ENCODE measurements at regions not wholly inside any gene's neighbourhood (a gene's known extent, or its start where the extent isn't known, plus 50 kb on each side); places are given as distances from the start of the nearest gene placed in this dataset.

DNA sequence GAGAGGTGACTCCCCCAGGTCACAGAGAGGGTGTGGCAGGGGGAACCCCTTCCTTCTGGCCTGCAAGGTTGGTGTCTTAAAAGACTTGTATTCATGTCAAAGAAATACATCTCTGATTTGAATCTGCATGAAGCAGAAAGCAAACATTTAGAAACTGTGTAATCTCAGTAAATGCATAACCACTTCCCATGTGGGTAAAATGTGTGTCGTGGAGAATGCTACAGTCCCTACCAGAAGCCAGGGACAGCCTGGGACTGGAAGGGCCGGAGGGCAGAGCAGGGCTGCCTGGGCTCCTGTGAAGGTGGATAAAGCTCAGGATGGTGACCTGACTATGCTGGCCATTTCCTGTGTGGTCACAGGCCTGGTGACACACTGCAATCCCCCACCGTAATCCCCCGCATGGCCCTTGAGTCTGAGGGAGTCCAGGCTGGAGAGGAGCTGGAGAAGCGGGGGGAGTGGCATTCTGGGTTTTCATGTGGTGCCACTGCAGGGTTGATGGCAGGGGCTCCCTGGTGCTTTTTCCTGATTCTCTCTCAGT is 102.2 kb downstream of the LRRC30 start (continued):
- TF ChIP-seq, protein P1, sequence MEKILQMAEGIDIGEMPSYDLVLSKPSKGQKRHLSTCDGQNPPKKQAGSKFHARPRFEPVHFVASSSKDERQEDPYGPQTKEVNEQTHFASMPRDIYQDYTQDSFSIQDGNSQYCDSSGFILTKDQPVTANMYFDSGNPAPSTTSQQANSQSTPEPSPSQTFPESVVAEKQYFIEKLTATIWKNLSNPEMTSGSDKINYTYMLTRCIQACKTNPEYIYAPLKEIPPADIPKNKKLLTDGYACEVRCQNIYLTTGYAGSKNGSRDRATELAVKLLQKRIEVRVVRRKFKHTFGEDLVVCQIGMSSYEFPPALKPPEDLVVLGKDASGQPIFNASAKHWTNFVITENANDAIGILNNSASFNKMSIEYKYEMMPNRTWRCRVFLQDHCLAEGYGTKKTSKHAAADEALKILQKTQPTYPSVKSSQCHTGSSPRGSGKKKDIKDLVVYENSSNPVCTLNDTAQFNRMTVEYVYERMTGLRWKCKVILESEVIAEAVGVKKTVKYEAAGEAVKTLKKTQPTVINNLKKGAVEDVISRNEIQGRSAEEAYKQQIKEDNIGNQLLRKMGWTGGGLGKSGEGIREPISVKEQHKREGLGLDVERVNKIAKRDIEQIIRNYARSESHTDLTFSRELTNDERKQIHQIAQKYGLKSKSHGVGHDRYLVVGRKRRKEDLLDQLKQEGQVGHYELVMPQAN (conservative IDR thresholded peaks at IDR 0.05) = no peak
- TF ChIP-seq NFYB (IDR thresholded peaks at IDR 0.05; ENCODE audit: insufficient read depth, low read depth, low read length) (no peak), MYB (IDR thresholded peaks at IDR 0.05; ENCODE audit: borderline replicate concordance, low read depth, low read length) (no peak), ETV6 (conservative IDR thresholded peaks at IDR 0.05 in 1 of 2, IDR thresholded peaks at IDR 0.05 in 1 of 2; ENCODE audit: borderline replicate concordance in 1 of 2, low read depth in 1 of 2) (no peak)

DNA sequence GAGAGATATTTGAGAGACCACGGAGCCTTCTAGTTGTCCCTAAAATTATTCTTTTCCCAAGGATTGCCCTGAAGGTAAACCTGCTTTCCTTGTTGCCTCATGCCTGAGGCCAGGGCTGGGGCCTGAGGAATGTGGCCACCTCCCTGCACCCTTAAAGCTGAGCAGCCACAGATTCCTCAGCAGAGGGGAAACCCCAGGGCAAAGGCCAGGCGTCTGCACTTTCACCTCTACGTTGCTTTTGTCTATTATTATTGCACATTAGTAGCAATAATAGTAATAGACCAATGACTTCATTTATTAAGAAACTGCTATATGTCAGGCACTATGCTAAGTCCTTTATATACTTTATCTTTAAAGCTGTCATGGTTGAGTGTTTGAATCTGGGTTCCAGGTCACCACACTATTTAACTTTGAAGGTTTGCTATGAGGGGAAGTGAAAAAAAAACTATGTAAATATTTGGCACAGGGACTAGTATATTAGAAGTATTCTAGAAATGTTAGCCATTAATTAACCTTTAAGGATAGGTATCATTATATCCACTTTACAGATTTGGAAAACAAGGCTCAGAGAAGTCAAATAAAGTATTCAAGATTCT is 104.2 kb downstream of the LRRC30 start:
- H3K9ac ChIP-seq (ENCODE audit: control insufficient read depth, insufficient read depth, low read length) = no peak overlapping the region
- 3% methylated on average over 3 of the region's 3 CpGs for WGBS (ENCODE audit: insufficient coverage, insufficient replicate concordance, low lambda C conversion rate, missing lambda C conversion rate)
- no peaks in the 10 kb centered on the region for H3K36me3 ChIP-seq (ENCODE audit: control insufficient read depth in 2 of 2, insufficient read depth in 2 of 2, low read length in 1 of 2)
- in situ Hi-C loops (cut with MboI) (no loop called here), intact Hi-C loops (cut with micrococcal nuclease; ENCODE audit: unreplicated experiment) (no loop called here)
- no peaks in the 10 kb centered on the region for H3K9me3 ChIP-seq (replicated peaks; ENCODE audit: control insufficient read depth, insufficient read depth, low read length)
- H3K27ac ChIP-seq (ENCODE audit: control insufficient read depth, insufficient read depth) = no peak overlapping the region
- H3K4me2 ChIP-seq (ENCODE audit: control insufficient read depth, insufficient read depth) = no peak overlapping the region
- POLR2A ChIA-PET = no interaction called here
- no TSS peak for BruUV-seq (replicated peaks)
- TF ChIP-seq CBX3 (IDR thresholded peaks at IDR 0.05; ENCODE audit: borderline replicate concordance, low read depth) (no peak), SMARCA5 (IDR thresholded peaks at IDR 0.05) (no peak), CHD1 (IDR thresholded peaks at IDR 0.05; ENCODE audit: low read depth, low read length) (no peak), KLF5 (IDR thresholded peaks at IDR 0.05; ENCODE audit: partially characterized antibody) (no peak), CHD2 (IDR thresholded peaks at IDR 0.05; ENCODE audit: borderline replicate concordance, low read depth, low read length) (no peak), BCL11A (IDR thresholded peaks at IDR 0.05; ENCODE audit: low read depth, low read length) (no peak), TCF12 (IDR thresholded peaks at IDR 0.05; ENCODE audit: low read depth, low read length) (no peak), STAT3 (IDR thresholded peaks at IDR 0.05; ENCODE audit: low read depth, low read length) (no peak), EGR1 (IDR thresholded peaks at IDR 0.05; ENCODE audit: borderline replicate concordance in 1 of 2, low read depth in 2 of 2, low read length in 2 of 2) (no peak)
- TF ChIP-seq, protein P2, sequence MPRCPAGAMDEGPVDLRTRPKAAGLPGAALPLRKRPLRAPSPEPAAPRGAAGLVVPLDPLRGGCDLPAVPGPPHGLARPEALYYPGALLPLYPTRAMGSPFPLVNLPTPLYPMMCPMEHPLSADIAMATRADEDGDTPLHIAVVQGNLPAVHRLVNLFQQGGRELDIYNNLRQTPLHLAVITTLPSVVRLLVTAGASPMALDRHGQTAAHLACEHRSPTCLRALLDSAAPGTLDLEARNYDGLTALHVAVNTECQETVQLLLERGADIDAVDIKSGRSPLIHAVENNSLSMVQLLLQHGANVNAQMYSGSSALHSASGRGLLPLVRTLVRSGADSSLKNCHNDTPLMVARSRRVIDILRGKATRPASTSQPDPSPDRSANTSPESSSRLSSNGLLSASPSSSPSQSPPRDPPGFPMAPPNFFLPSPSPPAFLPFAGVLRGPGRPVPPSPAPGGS (IDR thresholded peaks at IDR 0.05; ENCODE audit: borderline replicate concordance, insufficient read depth, low read depth, low read length, poor library complexity, severe bottlenecking) = no peak
- TF ChIP-seq, protein P3, sequence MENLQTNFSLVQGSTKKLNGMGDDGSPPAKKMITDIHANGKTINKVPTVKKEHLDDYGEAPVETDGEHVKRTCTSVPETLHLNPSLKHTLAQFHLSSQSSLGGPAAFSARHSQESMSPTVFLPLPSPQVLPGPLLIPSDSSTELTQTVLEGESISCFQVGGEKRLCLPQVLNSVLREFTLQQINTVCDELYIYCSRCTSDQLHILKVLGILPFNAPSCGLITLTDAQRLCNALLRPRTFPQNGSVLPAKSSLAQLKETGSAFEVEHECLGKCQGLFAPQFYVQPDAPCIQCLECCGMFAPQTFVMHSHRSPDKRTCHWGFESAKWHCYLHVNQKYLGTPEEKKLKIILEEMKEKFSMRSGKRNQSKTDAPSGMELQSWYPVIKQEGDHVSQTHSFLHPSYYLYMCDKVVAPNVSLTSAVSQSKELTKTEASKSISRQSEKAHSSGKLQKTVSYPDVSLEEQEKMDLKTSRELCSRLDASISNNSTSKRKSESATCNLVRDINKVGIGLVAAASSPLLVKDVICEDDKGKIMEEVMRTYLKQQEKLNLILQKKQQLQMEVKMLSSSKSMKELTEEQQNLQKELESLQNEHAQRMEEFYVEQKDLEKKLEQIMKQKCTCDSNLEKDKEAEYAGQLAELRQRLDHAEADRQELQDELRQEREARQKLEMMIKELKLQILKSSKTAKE (IDR thresholded peaks at IDR 0.05; ENCODE audit: low read depth, poor library complexity, severe bottlenecking) = no peak
- no peaks in the 10 kb centered on the region for H3K27me3 ChIP-seq (replicated peaks in 1 of 2; ENCODE audit: control insufficient read depth in 2 of 2, insufficient read depth in 2 of 2, low read length in 1 of 2)
- H4K20me1 ChIP-seq (ENCODE audit: control insufficient read depth, insufficient read depth) = no peaks in the 10 kb centered on the region
- ATAC-seq (no peak), DNase-seq (ENCODE audit: low read depth, low spot score) (no peak), FAIRE-seq (no peak)
- RAD21 ChIA-PET (ENCODE audit: unreplicated experiment) = no interaction called here
- CTCF ChIA-PET = no interaction called here
- H3K4me1 ChIP-seq (ENCODE audit: control insufficient read depth, insufficient read depth, low read length) = no peaks in the 10 kb centered on the region
- H3K4me3 ChIP-seq = no peak overlapping the region
- SMC1A ChIA-PET (ENCODE audit: uncharacterized antibody, unreplicated experiment) = no interaction called here
- no peaks in the 10 kb centered on the region for H3K79me2 ChIP-seq (ENCODE audit: control insufficient read depth, insufficient read depth, low read length)
- no peak overlapping the region for H2AFZ ChIP-seq (ENCODE audit: control insufficient read depth, low read depth, low read length)
